Panc1 (cell line): ENCODE measurements at regions not wholly inside any gene's neighbourhood (a gene's known extent, or its start where the extent isn't known, plus 50 kb on each side); places are given as distances from the start of the nearest gene placed in this dataset.

Experiments
- ATAC-seq: fragments of 200-7000 bp; cut with Tn5 transposase; 2 replicates; pipeline ENCODE4 v1.9.1; 2020; ENCODE audit warnings: mild to moderate bottlenecking, moderate library complexity
- BruUV-seq: library from RNA; stranded (reverse); fragments of 400-500 nt; replicated peaks from 2 replicates; lab custom pipeline; 2021; lab: Mats Ljungman, UMichigan
- CTCF ChIA-PET: fragments of 300-600 bp; sonication (Branson Sonifier 250); formaldehyde crosslinking; loops from one replicate; lab custom pipeline; 2022; ENCODE audit warnings: antibody characterized with exemption; lab: Charles Lee
- POLR2A ChIA-PET: fragments of 300-600 bp; sonication (Branson Sonifier 250); formaldehyde crosslinking; loops from one replicate; lab custom pipeline; 2022; ENCODE audit warnings: antibody characterized with exemption; lab: Charles Lee
- DNase-seq: peaks from one replicate; pipeline ENCODE4 v3.0.0-alpha.2; 2010; ENCODE audit warnings: low read depth, low spot score
- H3K27ac ChIP-seq: 2 replicates; pipeline ENCODE4 v1.5.1; 2011; ENCODE audit warnings: mild to moderate bottlenecking, low read length, inconsistent platforms
- H3K27me3 ChIP-seq: fragments of 200-500 bp; sonication (Bioruptor generic); 2 replicates; pipeline ENCODE4 v1.6.0; 2014; ENCODE audit warnings: low read length, inconsistent platforms; ENCODE audit not compliant: control insufficient read depth, insufficient read depth
- H3K36me3 ChIP-seq: fragments of 200-500 bp; sonication (Bioruptor generic); 2 replicates; pipeline ENCODE4 v1.5.1; 2014; ENCODE audit warnings: inconsistent platforms, mild to moderate bottlenecking, low read length, moderate library complexity; ENCODE audit not compliant: control insufficient read depth, insufficient read depth
- H3K4me1 ChIP-seq: 2 replicates; pipeline ENCODE4 v1.5.1; 2011; ENCODE audit warnings: inconsistent platforms, mild to moderate bottlenecking, low read length, moderate library complexity; ENCODE audit not compliant: control insufficient read depth, insufficient read depth
- H3K4me3 ChIP-seq, 2 experiments: 2 replicates each; pipeline ENCODE4 v1.5.1; 2011 to 2012; ENCODE audit warnings: low read depth in 2 of 2, low read length in 2 of 2, mild to moderate bottlenecking in 2 of 2, inconsistent platforms in 1 of 2, moderate library complexity in 1 of 2
- H3K9me3 ChIP-seq: fragments of 200-500 bp; sonication (Bioruptor generic); 2 replicates; pipeline ENCODE4 v1.5.1; 2014; ENCODE audit warnings: low read depth, mild to moderate bottlenecking, inconsistent platforms, low read length, moderate library complexity; ENCODE audit not compliant: control insufficient read depth, insufficient read depth
- CTCF ChIP-seq: fragments of 450-650 bp; IDR thresholded peaks from 2 replicates; pipeline ENCODE4 v1.5.1; 2017; ENCODE audit warnings: mild to moderate bottlenecking
- POLR2AphosphoS5 ChIP-seq: IDR thresholded peaks from 2 replicates; pipeline ENCODE4 v1.6.1; 2012; ENCODE audit warnings: mild to moderate bottlenecking, low read depth, low read length, moderate library complexity
- REST ChIP-seq, 2 experiments: IDR thresholded peaks; 2 replicates each; pipeline ENCODE4 v1.6.1; 2011 to 2012; ENCODE audit warnings: low read depth in 2 of 2, control low read depth in 1 of 2, low read length in 1 of 2, mild to moderate bottlenecking in 1 of 2, moderate library complexity in 1 of 2; ENCODE audit not compliant: insufficient read depth in 1 of 2
- SIN3A ChIP-seq: IDR thresholded peaks from 2 replicates; pipeline ENCODE4 v1.6.1; 2012; ENCODE audit warnings: low read depth, mild to moderate bottlenecking, low read length, moderate library complexity, borderline replicate concordance; ENCODE audit not compliant: insufficient read depth
- TCF7L2 ChIP-seq: IDR thresholded peaks from 2 replicates; pipeline ENCODE4 v1.6.1; 2011; ENCODE audit warnings: mild to moderate bottlenecking, low read depth, low read length, inconsistent platforms
- in situ Hi-C: cut with HindIII; loops from 2 replicates; pipeline ENCODE4 v1.10.0; 2016; ENCODE audit warnings: low sequenced_read_pairs, low pct_unique_long_range_greater_than_20kb
- intact Hi-C: fragments of 100-400 bp; cut with micrococcal nuclease; formaldehyde crosslinking; loops from one replicate; pipeline ENCODE4 v1.10.0; 2022; ENCODE audit not compliant: unreplicated experiment

- intact Hi-C loops (no loop called here), in situ Hi-C loops (no loop called here)
- Histone ChIP-seq H3K27me3 (no peaks in the 10 kb centered on the region), H3K36me3 (no peaks in the 10 kb centered on the region), H3K27ac (no peak overlapping the region), H3K4me3 (no peak overlapping the region), H3K4me1 (no peaks in the 10 kb centered on the region), H3K9me3 (no peaks in the 10 kb centered on the region)
- no TSS peak for BruUV-seq
- ATAC-seq (no peak), DNase-seq (no peak)
- CTCF ChIA-PET = no interaction called here
- POLR2A ChIA-PET = no interaction called here
- no peak for TF ChIP-seq SIN3A
- TF ChIP-seq CTCF = no peak
- TF ChIP-seq POLR2AphosphoS5 = no peak
- TF ChIP-seq REST (IDR thresholded peaks at IDR 0.05; ENCODE audit: insufficient read depth in 1 of 2, low read depth in 2 of 2, low read length in 1 of 2) = no peak
- TF ChIP-seq TCF7L2 = no peak
Measured at GRCh38 chr4:10981576-10981975, 297.0 kb upstream of the CLNK start.

GRCh38 chr4:10981096-10981495 lies 296.5 kb upstream of the CLNK start:
- BruUV-seq = no TSS peak
- ChIA-PET POLR2A (no interaction called here), CTCF (no interaction called here)
- Histone ChIP-seq H3K4me3 (no peak overlapping the region), H3K27ac (no peak overlapping the region), H3K36me3 (no peaks in the 10 kb centered on the region), H3K27me3 (no peaks in the 10 kb centered on the region), H3K9me3 (no peaks in the 10 kb centered on the region), H3K4me1 (no peaks in the 10 kb centered on the region)
- no peak for DNase-seq
- intact Hi-C loops = no loop called here
- ATAC-seq = no peak
- in situ Hi-C loops = no loop called here
- no peak for TF ChIP-seq POLR2AphosphoS5
- TF ChIP-seq TCF7L2 = no peak
- no peak for TF ChIP-seq CTCF
- TF ChIP-seq SIN3A = no peak
- no peak for TF ChIP-seq REST (IDR thresholded peaks at IDR 0.05; ENCODE audit: insufficient read depth in 1 of 2, low read depth in 2 of 2, low read length in 1 of 2)
